Endothelial cell of umbilical vein (primary cell): ENCODE measurements at regions not wholly inside any gene's neighbourhood (a gene's known extent, or its start where the extent isn't known, plus 50 kb on each side); places are given as distances from the start of the nearest gene placed in this dataset.

Source experiments
- BruUV-seq: library from RNA; stranded (reverse); fragments of 400-500 nt; replicated peaks from 2 replicates; lab custom pipeline; 2021; lab: Mats Ljungman, UMichigan
- CTCF ChIA-PET: fragments of 300-600, 350-600 bp; sonication (Branson Sonifier 250); formaldehyde crosslinking; loops from one replicate; lab custom pipeline; 2021; ENCODE audit warnings: antibody characterized with exemption, inconsistent platforms; lab: Charles Lee
- POLR2A ChIA-PET: fragments of 300-600, 350-600 bp; sonication (Branson Sonifier 250); formaldehyde crosslinking; loops from one replicate; lab custom pipeline; 2021; ENCODE audit warnings: antibody characterized with exemption, inconsistent platforms; lab: Charles Lee
- DNase-seq: peaks from one replicate; pipeline ENCODE4 v3.0.0-alpha.2; 2011; ENCODE audit warnings: low read depth, low spot score
- FAIRE-seq: peaks from 2 replicates; lab custom pipeline; 2011; peaks lifted over from hg19 to GRCh38; lab: Jason Lieb, UNC
- H2AFZ ChIP-seq: 2 replicates; pipeline ENCODE4 v1.6.0; 2012; ENCODE audit warnings: low read depth, low read length, control low read depth, inconsistent platforms
- H3K27ac ChIP-seq: 2 replicates; pipeline ENCODE4 v1.5.1; 2011; ENCODE audit warnings: low read depth, mild to moderate bottlenecking, control low read depth, low read length, moderate library complexity; ENCODE audit not compliant: insufficient read depth
- H3K27me3 ChIP-seq, 2 experiments: 2 replicates each; pipeline versions ENCODE4 v1.6.0 to v1.6.1; 2011; ENCODE audit warnings: low read length in 2 of 2, mixed read lengths in 1 of 2; ENCODE audit not compliant: control insufficient read depth in 2 of 2, insufficient read depth in 2 of 2
- H3K36me3 ChIP-seq, 2 experiments: 2 replicates in 1 of 2; 3 replicates in 1 of 2; pipeline ENCODE4 v1.5.1; 2011; ENCODE audit warnings: low read length in 2 of 2, mild to moderate bottlenecking in 1 of 2, moderate library complexity in 1 of 2; ENCODE audit not compliant: control insufficient read depth in 2 of 2, insufficient read depth in 2 of 2; ENCODE audit errors: extremely low read depth in 1 of 2
- H3K4me1 ChIP-seq: 3 replicates; pipeline ENCODE4 v1.5.1; 2011; ENCODE audit warnings: mild to moderate bottlenecking, low read length; ENCODE audit not compliant: control insufficient read depth, insufficient read depth; ENCODE audit errors: extremely low read depth
- H3K4me2 ChIP-seq: 2 replicates; pipeline ENCODE4 v1.6.1; 2011; ENCODE audit warnings: low read length, control low read depth, mixed read lengths; ENCODE audit not compliant: insufficient read depth
- H3K4me3 ChIP-seq, 3 experiments: fragments of 200-600 bp in 1 of 3; sonication (generic), shearing (Covaris generic) in 1 of 3; replicated peaks in 1 of 3; 2 replicates each; pipeline ENCODE4 v1.5.1; 2011 to 2016; ENCODE audit warnings: control low read depth in 3 of 3, low read length in 3 of 3, mild to moderate bottlenecking in 2 of 3, inconsistent platforms in 1 of 3, low read depth in 1 of 3, moderate library complexity in 1 of 3; ENCODE audit not compliant: insufficient read depth in 1 of 3
- H3K79me2 ChIP-seq: 2 replicates; pipeline ENCODE4 v1.6.0; 2012; ENCODE audit warnings: low read length, inconsistent platforms; ENCODE audit not compliant: control insufficient read depth, insufficient read depth
- H3K9ac ChIP-seq: replicated peaks from 2 replicates; pipeline ENCODE3; 2011; ENCODE audit warnings: low read length, control low read depth; ENCODE audit not compliant: insufficient read depth; ENCODE audit errors: extremely low read depth
- H3K9me1 ChIP-seq: replicated peaks from 3 replicates; pipeline ENCODE4 v1.6.0; 2011; ENCODE audit warnings: mild to moderate bottlenecking, low read length; ENCODE audit not compliant: control insufficient read depth, insufficient read depth; ENCODE audit errors: extremely low read depth
- H3K9me3 ChIP-seq: replicated peaks from 2 replicates; pipeline ENCODE4 v1.5.1; 2012; ENCODE audit warnings: low read length, inconsistent platforms; ENCODE audit not compliant: control insufficient read depth, insufficient read depth
- H4K20me1 ChIP-seq: replicated peaks from 2 replicates; pipeline ENCODE3; 2011; ENCODE audit warnings: mild to moderate bottlenecking, low read length; ENCODE audit not compliant: control insufficient read depth, insufficient read depth; ENCODE audit errors: extremely low read depth
- EZH2 ChIP-seq: IDR thresholded peaks from 2 replicates; pipeline ENCODE4 v1.6.1; 2012; ENCODE audit warnings: borderline replicate concordance, low read depth, mild to moderate bottlenecking, moderate library complexity, low read length, inconsistent platforms; ENCODE audit not compliant: severe bottlenecking
- FOS ChIP-seq: IDR thresholded peaks from 2 replicates; pipeline ENCODE4 v1.6.1; 2011; ENCODE audit warnings: mild to moderate bottlenecking, low read length, moderate library complexity, borderline replicate concordance; ENCODE audit not compliant: insufficient read depth
- GATA2 ChIP-seq: IDR thresholded peaks from 2 replicates; pipeline ENCODE4 v1.7.0; 2011; ENCODE audit warnings: low read depth, mild to moderate bottlenecking, moderate library complexity, mixed read lengths, low read length; ENCODE audit not compliant: insufficient read length, insufficient read depth
- JUN ChIP-seq: IDR thresholded peaks from 2 replicates; pipeline ENCODE4 v1.6.1; 2011; ENCODE audit warnings: borderline replicate concordance, low read depth; ENCODE audit not compliant: insufficient read length, insufficient read depth
- MYC ChIP-seq: IDR thresholded peaks from one replicate; pipeline ENCODE4 v1.6.1; 2011; ENCODE audit warnings: mild to moderate bottlenecking, low read depth, low read length
- POLR2A ChIP-seq: IDR thresholded peaks from 2 replicates; pipeline ENCODE4 v1.6.1; 2012; ENCODE audit warnings: low read depth, mild to moderate bottlenecking, control low read depth, low read length
- POLR2AphosphoS5 ChIP-seq: IDR thresholded peaks from 2 replicates; pipeline ENCODE4 v1.6.1; 2012; ENCODE audit warnings: low read depth, mild to moderate bottlenecking, control low read depth, low read length, moderate library complexity; ENCODE audit not compliant: insufficient read depth
- dilution Hi-C: fragments of 300-500 bp; cut with MboI; formaldehyde crosslinking; loops from one replicate; pipeline ENCODE4 v1.15.0; 2019; ENCODE audit warnings: low sequenced_read_pairs; ENCODE audit not compliant: extremely low pct_ligation_motif_present
- intact Hi-C: fragments of 100-400 bp; cut with micrococcal nuclease; formaldehyde crosslinking; loops from one replicate; pipeline ENCODE4 v1.10.0; 2022
- TF ChIP-seq, protein P1 (sequence below), 2 donors: IDR thresholded peaks; 1 replicate in 1 of 2; 2 replicates in 1 of 2; pipeline ENCODE4 v1.5.1; 2011; ENCODE audit warnings: low read length in 2 of 2, mild to moderate bottlenecking in 2 of 2, moderate library complexity in 2 of 2, control low read depth in 1 of 2, inconsistent platforms in 1 of 2, low read depth in 1 of 2; ENCODE audit not compliant: insufficient read depth in 1 of 2; ENCODE audit errors: extremely low read depth in 1 of 2
- TF ChIP-seq, protein P2 (sequence below): IDR thresholded peaks from 2 replicates; pipeline ENCODE4 v1.6.1; 2011; ENCODE audit not compliant: insufficient read depth, insufficient read length

DNA sequence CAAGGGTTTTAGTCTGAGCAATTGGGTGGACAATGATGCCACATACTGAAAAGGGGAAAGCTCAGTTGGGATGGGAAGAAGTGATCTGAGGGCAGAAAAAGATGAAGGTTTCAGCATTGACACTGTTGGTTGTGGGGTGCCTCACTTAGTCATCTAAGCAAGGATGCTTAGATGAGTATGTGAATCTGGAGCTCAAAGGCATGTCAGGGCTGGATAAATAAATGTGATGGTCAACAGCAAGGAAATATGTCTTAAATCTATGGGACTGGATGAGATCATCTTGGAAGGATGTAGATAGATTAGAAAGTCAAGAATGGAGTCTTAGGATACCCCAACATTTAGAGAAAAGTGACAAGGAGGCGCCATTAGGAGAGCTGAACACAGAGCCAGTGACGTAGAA is 114.6 kb downstream of the ZBTB18 start:
- intact Hi-C loops: loop anchor here (2.0 to 10.0 kb wide), 2 partner anchors 249 to 289 kb away; partner anchors contain the start of gene ADSS2

More for the DNA sequence above, 114.6 kb downstream of the ZBTB18 start:
- H3K27ac ChIP-seq: no peak overlapping the region
- no peaks in the 10 kb centered on the region for H3K9me1 ChIP-seq
- no TSS peak for BruUV-seq
- TF ChIP-seq, protein P1, sequence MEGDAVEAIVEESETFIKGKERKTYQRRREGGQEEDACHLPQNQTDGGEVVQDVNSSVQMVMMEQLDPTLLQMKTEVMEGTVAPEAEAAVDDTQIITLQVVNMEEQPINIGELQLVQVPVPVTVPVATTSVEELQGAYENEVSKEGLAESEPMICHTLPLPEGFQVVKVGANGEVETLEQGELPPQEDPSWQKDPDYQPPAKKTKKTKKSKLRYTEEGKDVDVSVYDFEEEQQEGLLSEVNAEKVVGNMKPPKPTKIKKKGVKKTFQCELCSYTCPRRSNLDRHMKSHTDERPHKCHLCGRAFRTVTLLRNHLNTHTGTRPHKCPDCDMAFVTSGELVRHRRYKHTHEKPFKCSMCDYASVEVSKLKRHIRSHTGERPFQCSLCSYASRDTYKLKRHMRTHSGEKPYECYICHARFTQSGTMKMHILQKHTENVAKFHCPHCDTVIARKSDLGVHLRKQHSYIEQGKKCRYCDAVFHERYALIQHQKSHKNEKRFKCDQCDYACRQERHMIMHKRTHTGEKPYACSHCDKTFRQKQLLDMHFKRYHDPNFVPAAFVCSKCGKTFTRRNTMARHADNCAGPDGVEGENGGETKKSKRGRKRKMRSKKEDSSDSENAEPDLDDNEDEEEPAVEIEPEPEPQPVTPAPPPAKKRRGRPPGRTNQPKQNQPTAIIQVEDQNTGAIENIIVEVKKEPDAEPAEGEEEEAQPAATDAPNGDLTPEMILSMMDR (IDR thresholded peaks at IDR 0.05; ENCODE audit: extremely low read depth in 1 of 2, insufficient read depth in 1 of 2, low read depth in 1 of 2, low read length in 2 of 2): no peak
- no peak for TF ChIP-seq POLR2A
- TF ChIP-seq POLR2AphosphoS5: no peak
- TF ChIP-seq, protein P2, sequence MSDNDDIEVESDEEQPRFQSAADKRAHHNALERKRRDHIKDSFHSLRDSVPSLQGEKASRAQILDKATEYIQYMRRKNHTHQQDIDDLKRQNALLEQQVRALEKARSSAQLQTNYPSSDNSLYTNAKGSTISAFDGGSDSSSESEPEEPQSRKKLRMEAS: no peak
- TF ChIP-seq JUN: no peak
- TF ChIP-seq EZH2: no peak
- no peak for TF ChIP-seq MYC
- TF ChIP-seq GATA2: no peak
- TF ChIP-seq FOS: no peak
- H3K9me3 ChIP-seq: no peaks in the 10 kb centered on the region
- H3K9ac ChIP-seq: no peak overlapping the region
- no peaks in the 10 kb centered on the region for H3K27me3 ChIP-seq
- H3K36me3 ChIP-seq: no peaks in the 10 kb centered on the region
- CTCF ChIA-PET: interaction anchor here (2.8 kb wide), 1 partner anchor 107 kb away, joined by 10 read pairs; no protein-coding TSS in a partner anchor
- H3K79me2 ChIP-seq: no peaks in the 10 kb centered on the region
- DNase-seq (no peak), FAIRE-seq (no peak)
- no peaks in the 10 kb centered on the region for H4K20me1 ChIP-seq
- POLR2A ChIA-PET: no interaction called here
- peaks cover 32% of the 10 kb centered on the region for H3K4me1 ChIP-seq
- H3K4me3 ChIP-seq: no peak overlapping the region
- dilution Hi-C loops: no loop called here
- H2AFZ ChIP-seq: no peak overlapping the region
- H3K4me2 ChIP-seq: no peak overlapping the region
